Thyroid gland (tissue), 4 donors: ENCODE measurements at regions not wholly inside any gene's neighbourhood (a gene's known extent, or its start where the extent isn't known, plus 50 kb on each side); places are given as distances from the start of the nearest gene placed in this dataset.

Experiments used
- DNase-seq, 2 donors: peaks; one replicate each; pipeline ENCODE4 v3.0.0-alpha.2; 2019
- H3K27ac ChIP-seq, 3 donors: fragments of 200-600 bp; sonication (generic); 1 replicate in 2 of 3; 2 replicates in 1 of 3; pipeline ENCODE4 v1.5.1; 2016 to 2019; ENCODE audit warnings: mild to moderate bottlenecking in 1 of 3, moderate library complexity in 1 of 3
- H3K27me3 ChIP-seq: fragments of 200-600 bp; sonication (generic); one replicate; pipeline ENCODE4 v1.5.1; 2019
- H3K36me3 ChIP-seq, 2 donors: fragments of 200-600 bp; sonication (generic); one replicate each; pipeline ENCODE4 v1.5.1; 2016 to 2019
- H3K4me1 ChIP-seq, 2 donors: fragments of 200-600 bp; sonication (generic); one replicate each; pipeline ENCODE4 v1.5.1; 2017 to 2019
- H3K4me3 ChIP-seq, 3 donors: fragments of 200-600 bp; sonication (generic); replicated peaks in 1 of 3; 1 replicate in 2 of 3; 2 replicates in 1 of 3; pipeline ENCODE4 v1.5.1; 2016; ENCODE audit warnings: mild to moderate bottlenecking in 1 of 3
- H3K9me3 ChIP-seq: fragments of 200-600 bp; sonication (generic); one replicate; pipeline ENCODE4 v1.5.1; 2017
- POLR2A ChIP-seq, 2 donors: fragments of 450-650 bp; IDR thresholded peaks; one replicate each; pipeline ENCODE4 v1.6.1; 2017; ENCODE audit warnings: antibody characterized with exemption in 2 of 2, mild to moderate bottlenecking in 2 of 2, moderate library complexity in 1 of 2
- WGBS, 2 donors: methylation state at CpG; one replicate each; pipeline ENCODE4 v1.1.5; 2017; 5-methylcytosine and 5-hydroxymethylcytosine counted together
- intact Hi-C: fragments of 100-400 bp; cut with DNase I; formaldehyde crosslinking; loops from one replicate; pipeline ENCODE4 v1.15.1; 2023
- TF ChIP-seq, protein P1 (sequence below), 6 experiments: fragments of 200-600 bp in 3 of 6; fragments of 450-650 bp in 3 of 6; sonication (generic) in 3 of 6; IDR thresholded peaks; one replicate each; pipeline ENCODE4 v1.5.1; 2016 to 2019; ENCODE audit warnings: antibody characterized with exemption in 6 of 6, mild to moderate bottlenecking in 2 of 6, inconsistent platforms in 1 of 6, moderate library complexity in 1 of 6

DNA sequence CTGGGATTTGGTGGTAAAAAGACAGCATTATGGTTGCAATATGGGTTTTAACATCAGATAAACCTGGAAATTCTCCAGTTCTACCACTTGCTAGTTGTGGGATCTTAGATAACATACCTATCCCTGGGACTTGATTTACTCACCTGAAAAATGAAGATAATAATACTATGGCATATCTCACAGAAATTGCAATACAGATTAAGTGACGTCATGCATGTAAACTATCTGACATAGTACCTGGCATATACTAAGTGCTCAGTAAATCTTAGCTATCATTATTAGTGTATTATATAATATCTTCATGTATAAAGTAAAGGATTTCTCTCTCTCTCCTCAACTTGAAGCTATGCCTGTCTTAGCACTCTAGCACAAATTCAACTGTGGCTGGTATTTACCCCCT lies 192.5 kb downstream of the PCDH19 start:
- Histone ChIP-seq H3K27ac (no peak overlapping the region), H3K9me3 (no peaks in the 10 kb centered on the region), H3K27me3 (no peaks in the 10 kb centered on the region), H3K4me3 (no peak overlapping the region), H3K4me1 (no peaks in the 10 kb centered on the region), H3K36me3 (no peaks in the 10 kb centered on the region)
- TF ChIP-seq, protein P1, sequence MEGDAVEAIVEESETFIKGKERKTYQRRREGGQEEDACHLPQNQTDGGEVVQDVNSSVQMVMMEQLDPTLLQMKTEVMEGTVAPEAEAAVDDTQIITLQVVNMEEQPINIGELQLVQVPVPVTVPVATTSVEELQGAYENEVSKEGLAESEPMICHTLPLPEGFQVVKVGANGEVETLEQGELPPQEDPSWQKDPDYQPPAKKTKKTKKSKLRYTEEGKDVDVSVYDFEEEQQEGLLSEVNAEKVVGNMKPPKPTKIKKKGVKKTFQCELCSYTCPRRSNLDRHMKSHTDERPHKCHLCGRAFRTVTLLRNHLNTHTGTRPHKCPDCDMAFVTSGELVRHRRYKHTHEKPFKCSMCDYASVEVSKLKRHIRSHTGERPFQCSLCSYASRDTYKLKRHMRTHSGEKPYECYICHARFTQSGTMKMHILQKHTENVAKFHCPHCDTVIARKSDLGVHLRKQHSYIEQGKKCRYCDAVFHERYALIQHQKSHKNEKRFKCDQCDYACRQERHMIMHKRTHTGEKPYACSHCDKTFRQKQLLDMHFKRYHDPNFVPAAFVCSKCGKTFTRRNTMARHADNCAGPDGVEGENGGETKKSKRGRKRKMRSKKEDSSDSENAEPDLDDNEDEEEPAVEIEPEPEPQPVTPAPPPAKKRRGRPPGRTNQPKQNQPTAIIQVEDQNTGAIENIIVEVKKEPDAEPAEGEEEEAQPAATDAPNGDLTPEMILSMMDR (IDR thresholded peaks at IDR 0.05): no peak
- no peak for TF ChIP-seq POLR2A (IDR thresholded peaks at IDR 0.05)
- 100% methylated on average over 1 of the region's 1 CpG for WGBS, 2 donors
- intact Hi-C loops: no loop called here
- DNase-seq: no peak

DNA sequence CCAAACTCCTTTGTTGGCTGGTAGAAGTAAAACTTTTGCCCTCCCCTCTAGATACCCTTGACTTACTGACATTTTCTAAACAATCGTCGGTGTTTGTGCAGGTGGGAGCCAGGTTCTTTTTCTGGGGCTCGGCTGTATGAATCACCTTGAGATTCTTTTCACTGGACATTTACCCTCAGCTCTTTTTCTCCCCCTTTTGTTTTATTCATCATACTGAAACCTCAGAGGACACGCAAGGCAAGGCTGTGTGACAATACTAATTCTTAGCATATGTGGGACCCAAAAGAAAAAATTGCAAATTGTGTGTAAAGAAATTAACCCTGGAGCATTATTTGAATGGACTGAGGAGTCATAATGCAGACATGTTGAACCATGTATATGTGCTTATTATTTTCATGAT lies 194.0 kb downstream of the PCDH19 start:
- Histone ChIP-seq H3K27me3 (no peaks in the 10 kb centered on the region), H3K4me1 (no peaks in the 10 kb centered on the region), H3K9me3 (no peaks in the 10 kb centered on the region), H3K27ac (no peak overlapping the region), H3K4me3 (no peak overlapping the region), H3K36me3 (no peaks in the 10 kb centered on the region)
- TF ChIP-seq, protein P1 (IDR thresholded peaks at IDR 0.05): no peak
- no peak for TF ChIP-seq POLR2A (IDR thresholded peaks at IDR 0.05)
- intact Hi-C loops: no loop called here
- DNase-seq: no peak
- WGBS, 2 donors: 68 to 77% methylated on average over 4 of the region's 4 CpGs

DNA sequence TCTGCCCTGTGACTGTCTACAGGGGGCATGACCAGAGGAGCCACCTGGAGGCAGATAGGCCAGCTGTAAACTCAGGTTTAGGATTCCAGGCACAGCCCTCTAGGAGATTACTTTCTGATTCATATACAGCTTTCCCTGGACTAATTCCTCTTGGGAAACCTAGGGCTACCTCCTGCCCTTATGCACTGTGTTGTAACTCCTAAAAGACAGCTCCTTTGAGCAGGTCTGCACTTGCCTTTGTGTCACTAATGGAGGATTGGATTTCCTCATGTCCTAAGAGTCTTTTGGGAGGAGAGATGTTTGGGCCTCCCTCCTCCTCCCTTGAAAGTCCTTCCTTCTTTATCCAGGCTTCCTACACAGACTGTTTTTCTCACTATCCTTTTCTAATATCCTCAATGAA lies 202.0 kb downstream of the PCDH19 start:
- no peak overlapping the region for H3K4me3 ChIP-seq
- no peaks in the 10 kb centered on the region for H3K27me3 ChIP-seq
- intact Hi-C loops: no loop called here
- TF ChIP-seq, protein P1 (IDR thresholded peaks at IDR 0.05): no peak
- no peak for TF ChIP-seq POLR2A (IDR thresholded peaks at IDR 0.05)
- no peak overlapping the region for H3K27ac ChIP-seq
- H3K4me1 ChIP-seq: no peaks in the 10 kb centered on the region
- DNase-seq: no peak
- H3K36me3 ChIP-seq: no peaks in the 10 kb centered on the region
- H3K9me3 ChIP-seq: no peaks in the 10 kb centered on the region

DNA sequence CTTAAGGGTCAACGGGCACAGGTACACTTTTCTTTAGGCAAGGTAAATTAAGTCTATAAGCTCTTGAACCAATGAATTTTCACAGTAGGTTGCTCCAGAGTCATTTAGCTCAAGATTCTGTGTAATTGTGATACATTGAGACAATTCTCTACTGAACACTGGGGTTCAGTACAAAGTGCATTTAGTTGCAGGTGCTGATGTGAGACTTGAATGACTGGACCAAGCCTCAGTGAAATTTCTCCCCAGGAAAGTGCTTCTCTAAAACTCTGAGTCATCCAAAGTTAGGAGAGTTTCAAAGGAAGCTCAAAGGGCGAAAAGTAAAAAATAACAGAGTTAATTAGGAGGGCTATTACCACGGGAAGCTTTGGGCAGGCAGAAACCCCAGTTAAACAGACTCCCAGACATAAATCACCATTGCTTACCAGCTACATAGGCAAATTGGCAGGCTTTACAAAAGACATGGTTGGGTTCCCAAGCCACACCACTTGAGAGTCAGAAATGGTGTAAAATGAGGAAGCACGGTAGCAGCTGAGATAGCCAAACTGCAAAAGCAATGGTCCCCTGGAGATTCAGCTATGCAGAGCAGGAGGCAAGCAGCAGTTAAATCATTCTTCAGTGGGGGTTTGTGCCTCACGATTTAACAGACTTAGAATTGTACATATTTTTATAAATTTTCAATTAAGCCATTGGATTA lies 202.6 kb downstream of the PCDH19 start:
- TF ChIP-seq, protein P1 (IDR thresholded peaks at IDR 0.05): no peak
- no peak for TF ChIP-seq POLR2A (IDR thresholded peaks at IDR 0.05)
- Histone ChIP-seq H3K4me1 (no peaks in the 10 kb centered on the region), H3K27me3 (no peaks in the 10 kb centered on the region), H3K27ac (no peak overlapping the region), H3K36me3 (no peaks in the 10 kb centered on the region), H3K4me3 (no peak overlapping the region), H3K9me3 (no peaks in the 10 kb centered on the region)
- peak; percentile 2 to 12 for DNase-seq
- intact Hi-C loops: no loop called here
- 26 to 30% methylated on average over 5 of the region's 5 CpGs for WGBS, 2 donors

DNA sequence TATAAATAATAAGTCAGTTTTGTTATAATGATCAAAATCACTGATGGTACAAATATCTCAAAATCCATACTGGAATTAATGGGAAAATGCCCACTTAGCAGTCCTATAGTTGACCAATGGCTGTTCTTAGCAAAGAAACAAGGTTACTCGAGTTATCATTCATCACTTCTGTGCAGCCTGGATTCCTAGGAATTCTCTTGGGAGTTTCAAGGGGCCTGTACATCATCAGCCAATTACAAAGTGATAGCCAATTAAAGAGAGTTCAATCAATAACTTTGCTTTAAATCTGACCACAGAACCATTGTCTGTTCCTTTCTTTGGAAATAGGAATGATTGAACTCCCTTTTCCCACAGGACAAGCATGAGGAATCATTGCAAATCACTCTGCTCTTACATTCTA lies 205.5 kb downstream of the PCDH19 start:
- no peak for DNase-seq
- WGBS, 2 donors: 70 to 83% methylated on average over 1 of the region's 1 CpG
- TF ChIP-seq POLR2A (IDR thresholded peaks at IDR 0.05): no peak
- TF ChIP-seq, protein P1 (IDR thresholded peaks at IDR 0.05): no peak
- no peaks in the 10 kb centered on the region for H3K4me1 ChIP-seq
- H3K36me3 ChIP-seq: no peaks in the 10 kb centered on the region
- no peaks in the 10 kb centered on the region for H3K9me3 ChIP-seq
- H3K4me3 ChIP-seq: no peak overlapping the region
- no peaks in the 10 kb centered on the region for H3K27me3 ChIP-seq
- no peak overlapping the region for H3K27ac ChIP-seq
- intact Hi-C loops: no loop called here
